HuH-7 (cell line): ENCODE measurements at regions not wholly inside any gene's neighbourhood (a gene's known extent, or its start where the extent isn't known, plus 50 kb on each side); places are given as distances from the start of the nearest gene placed in this dataset.

ENCODE experiments used
- DNase-seq: peaks from one replicate; pipeline ENCODE4 v3.0.0; 2011; ENCODE audit warnings: low spot score

DNA sequence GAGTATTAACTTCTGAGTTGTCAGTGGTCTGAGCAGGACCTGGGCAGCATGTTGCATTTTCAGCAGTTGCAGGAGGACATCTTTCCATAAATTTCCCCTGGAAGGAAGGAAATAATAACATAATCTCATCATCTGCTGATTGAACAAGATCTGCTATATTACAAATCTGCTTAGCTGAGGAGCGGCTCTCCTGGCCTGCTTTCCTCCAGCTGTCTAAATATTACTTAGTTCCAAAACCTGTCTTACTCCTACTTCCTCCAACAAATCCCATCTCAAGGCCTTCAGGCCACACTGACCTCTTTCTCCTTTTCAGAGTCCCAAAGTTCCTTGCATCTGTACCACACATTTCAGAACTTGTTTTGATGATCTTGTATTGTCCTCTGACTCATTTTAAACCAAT lies 364.4 kb upstream of the MCTP2 start:
- DNase-seq, result no peak

DNA sequence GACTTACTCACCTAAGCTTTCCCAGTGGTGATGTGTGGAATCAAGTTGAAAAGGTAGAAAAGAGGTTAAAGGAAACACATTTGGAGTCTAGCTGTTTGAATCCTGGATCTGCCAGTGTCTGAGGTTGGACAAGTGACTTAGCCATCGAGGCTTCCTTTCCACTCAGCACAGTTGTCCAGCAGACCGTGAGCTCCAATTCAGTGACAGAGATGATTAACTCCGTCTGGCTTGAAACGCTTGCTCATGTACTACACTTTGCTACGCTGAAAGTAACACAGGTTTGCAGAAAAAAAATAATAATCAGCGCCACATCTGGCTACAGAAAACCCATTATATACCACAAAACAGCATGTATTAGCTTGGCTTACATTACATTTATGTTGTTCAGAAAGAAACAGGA lies 364.9 kb upstream of the MCTP2 start:
- DNase-seq, result no peak

DNA sequence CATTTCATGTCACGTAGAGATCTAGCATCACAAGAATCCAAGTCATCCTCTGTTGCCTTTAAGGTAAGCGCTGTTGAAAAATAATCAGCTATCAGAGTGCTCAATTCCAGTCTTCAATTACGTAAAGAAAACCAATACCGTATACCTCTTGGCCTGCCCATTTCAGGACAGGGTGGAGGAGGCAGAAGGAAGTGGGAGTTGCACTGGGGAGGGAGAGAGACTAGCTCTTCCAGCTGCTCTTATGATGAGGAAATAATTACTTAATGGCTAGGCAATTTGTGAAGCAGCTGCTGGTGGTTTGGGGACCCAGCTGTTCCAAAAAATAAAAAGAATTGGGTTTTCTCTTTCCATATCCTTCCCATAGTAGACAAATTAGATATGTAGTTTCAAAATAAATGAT lies 365.8 kb upstream of the MCTP2 start:
- no peak for DNase-seq

DNA sequence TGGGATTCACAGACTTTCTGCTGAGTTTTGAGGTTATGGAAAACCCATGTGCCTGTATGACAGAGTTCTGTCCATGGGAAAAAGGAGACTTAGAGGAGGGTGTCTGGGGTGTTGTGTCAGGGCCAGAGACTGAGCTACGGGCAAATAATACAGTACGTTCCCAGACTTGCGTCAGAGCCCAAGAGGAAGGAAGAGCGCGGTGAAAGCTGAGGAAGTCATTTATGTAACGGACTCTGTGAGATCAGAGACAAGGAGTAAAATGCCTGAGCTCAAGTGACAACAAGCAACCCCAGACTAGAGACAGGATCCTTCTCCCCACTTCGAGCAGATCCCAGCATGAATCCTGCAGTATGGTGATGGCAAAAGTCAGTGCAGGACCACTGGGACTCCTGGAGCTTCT lies 368.6 kb upstream of the MCTP2 start:
- no peak for DNase-seq

GRCh38 chr15:93861956-93862741 lies 369.2 kb upstream of the MCTP2 start:
- DNase-seq, result no peak

- no peak for DNase-seq
Measured at GRCh38 chr15:93861413-93861812, 369.9 kb upstream of the MCTP2 start.

GRCh38 chr15:93860701-93861100 lies 370.7 kb upstream of the MCTP2 start:
- no peak for DNase-seq

DNA sequence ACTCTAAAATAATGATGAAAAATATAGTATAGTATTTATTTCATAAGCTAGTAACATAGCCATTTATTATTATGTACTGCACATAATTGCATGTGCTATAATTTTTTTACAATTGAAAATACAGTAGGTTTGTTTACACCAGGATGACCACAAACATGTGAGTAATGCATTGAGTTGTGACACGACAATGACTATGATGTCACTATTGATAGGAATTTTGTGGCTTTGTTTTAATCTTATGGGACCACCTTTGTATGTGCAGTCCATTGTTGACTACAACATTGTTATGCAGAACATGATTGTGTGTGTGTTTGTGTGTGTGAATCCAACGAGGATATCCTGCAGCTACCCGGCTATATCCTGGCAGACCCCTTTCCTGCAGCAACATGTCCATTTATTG lies 372.2 kb upstream of the MCTP2 start:
- DNase-seq, result no peak

DNA sequence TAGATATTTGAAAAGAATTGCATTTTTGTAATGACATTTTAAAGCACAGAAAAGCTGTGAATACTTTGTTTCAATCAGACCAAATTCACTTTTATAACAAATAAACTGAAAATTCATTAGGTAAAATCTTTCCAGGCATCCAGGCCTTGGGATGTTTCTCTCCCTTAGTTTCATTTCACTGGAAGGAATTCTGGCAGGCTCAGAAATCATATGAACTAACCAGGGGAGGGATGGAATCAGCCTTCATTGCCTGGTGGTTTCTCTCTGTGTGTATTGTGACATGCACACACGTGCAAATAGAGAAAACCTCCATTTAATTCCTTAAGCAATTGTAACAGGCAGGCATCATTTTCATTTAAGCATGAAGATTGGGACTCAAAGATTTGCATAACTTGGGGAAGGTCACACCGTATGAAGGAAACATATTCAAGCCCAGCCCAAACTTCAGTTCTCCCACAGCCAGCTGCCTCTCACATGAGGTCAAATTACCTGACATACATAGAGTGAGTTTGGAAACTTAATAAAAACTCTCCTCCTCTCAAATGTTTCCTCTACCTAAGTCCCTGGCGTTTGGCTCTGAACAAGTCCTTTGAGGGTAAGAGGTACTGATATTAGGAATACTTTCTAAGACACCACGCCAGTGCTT lies 376.1 kb upstream of the MCTP2 start:
- DNase-seq, result no peak

- no peak for DNase-seq
Measured at GRCh38 chr15:93854088-93854487, 377.3 kb upstream of the MCTP2 start.

GRCh38 chr15:93852761-93853160 lies 378.6 kb upstream of the MCTP2 start:
- no peak for DNase-seq

DNA sequence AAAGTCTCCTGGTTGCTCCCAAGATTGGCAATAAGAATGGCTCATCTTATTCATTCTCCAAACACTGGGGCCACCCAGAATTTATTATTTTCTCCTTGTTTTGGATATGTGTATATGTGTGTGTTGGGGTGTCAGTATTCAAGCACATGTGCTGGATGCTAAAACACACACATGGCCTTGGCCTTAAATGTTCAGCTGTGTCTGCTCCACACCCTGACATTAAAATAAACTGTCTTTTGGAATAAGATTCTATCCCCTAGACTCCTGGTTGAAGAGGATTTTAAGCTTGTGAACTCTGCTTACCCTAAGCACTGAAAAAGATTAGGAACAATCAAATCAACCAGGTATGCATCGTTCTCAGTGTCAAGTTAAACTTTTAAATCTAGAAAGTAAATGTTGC lies 382.9 kb upstream of the MCTP2 start:
- no peak for DNase-seq

DNA sequence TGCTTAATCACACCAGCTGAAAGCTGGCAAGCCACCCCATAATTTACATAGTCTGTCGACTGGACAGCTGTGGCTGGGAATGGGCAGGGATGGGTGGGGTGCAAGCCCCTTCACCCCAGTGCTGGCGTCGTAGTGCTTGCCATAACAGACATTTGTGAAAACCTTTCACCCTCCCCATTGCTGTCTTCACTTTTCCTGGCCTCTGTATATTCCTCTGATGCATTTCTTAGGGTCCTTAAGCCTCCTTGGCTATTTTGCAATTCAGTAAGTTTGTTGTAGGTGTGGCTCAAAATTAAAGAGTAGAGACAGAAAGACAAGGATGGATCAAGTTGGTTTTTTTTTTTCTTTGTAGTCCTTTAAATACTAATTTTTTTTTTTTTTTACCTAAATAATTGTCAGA lies 383.3 kb upstream of the MCTP2 start:
- no peak for DNase-seq

GRCh38 chr15:93846148-93846547 lies 385.2 kb upstream of the MCTP2 start:
- DNase-seq, result no peak

- DNase-seq, result no peak
Measured at GRCh38 chr15:93837450-93837849, 393.9 kb upstream of the MCTP2 start.

- DNase-seq, result no peak
Measured at GRCh38 chr15:93835344-93835743, 396.0 kb upstream of the MCTP2 start.

GRCh38 chr15:93831641-93832040 lies 399.7 kb upstream of the MCTP2 start:
- DNase-seq, result no peak

DNA sequence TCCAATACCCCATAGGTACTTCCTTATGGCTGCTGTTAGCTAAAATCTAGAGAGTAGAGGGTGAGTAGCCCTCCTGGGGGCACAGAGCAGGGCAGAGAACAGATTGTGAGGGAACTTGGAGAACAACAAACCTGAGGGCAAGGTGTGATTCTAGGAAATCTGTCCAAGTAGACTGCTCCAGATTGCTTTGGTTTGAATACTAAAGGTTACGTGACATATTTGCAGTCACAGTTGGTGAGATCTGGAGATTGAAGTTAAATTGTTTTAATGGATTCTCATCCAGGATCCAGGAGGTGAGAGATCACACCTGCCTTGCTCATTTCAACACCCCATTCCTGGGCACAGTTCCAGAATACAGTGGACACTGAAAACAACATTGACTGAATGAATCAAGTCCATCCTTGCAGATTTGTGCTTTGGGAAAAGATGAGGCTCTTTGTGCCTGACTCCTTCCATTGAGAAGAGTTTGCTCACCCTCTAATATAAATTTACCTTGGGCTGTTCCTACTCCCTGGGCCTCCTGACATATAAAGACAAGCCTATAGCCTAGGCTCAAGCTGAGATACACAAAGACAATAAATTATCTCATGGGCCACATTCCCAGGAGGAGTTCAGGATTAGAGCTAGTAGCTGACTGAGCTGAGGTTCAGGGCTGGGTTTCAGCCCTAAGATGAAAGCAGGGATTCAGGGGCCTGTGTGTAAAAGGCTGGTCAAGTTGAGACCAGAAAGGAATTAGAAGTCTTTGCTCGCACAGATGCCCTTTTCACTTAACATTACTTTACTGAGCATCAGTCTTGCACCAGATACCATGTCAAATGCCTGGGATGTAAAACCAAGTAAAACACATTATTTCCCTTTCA lies 400.9 kb upstream of the MCTP2 start:
- no peak for DNase-seq

DNA sequence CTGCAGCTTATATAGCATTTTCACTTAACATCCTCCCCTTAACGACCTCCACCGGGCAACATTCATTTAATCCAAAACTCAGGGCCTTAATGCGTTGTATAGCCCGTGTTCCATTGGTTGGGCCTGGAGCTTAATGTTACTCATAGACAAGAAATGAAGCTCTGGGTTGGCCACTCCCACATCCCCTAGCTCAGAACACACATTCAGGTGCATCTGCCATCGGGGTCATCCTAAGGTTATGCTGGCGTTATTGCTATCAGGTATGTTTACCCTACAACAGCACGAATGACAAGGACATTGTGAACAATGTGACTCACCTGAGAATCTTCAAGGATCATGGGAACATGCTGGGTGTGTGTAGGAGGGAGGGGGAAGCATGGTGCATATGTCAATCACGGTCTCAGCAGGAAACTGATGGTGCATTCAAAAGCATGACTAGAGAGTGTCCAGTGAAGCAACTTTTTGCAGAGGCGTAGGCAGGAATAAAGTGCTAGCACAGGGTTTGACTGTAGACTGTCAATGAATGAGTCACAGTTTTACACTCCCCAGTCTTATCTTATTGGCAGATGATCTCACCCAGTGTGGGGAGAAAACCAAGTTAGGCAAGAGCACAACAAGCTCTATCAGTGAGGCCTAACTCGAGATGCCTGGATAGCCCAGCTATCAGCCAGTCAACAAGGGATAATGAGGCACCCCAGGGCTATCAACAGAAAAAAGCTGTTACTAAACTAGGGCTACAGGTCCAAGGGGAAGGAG lies 402.1 kb upstream of the MCTP2 start:
- no peak for DNase-seq

DNA sequence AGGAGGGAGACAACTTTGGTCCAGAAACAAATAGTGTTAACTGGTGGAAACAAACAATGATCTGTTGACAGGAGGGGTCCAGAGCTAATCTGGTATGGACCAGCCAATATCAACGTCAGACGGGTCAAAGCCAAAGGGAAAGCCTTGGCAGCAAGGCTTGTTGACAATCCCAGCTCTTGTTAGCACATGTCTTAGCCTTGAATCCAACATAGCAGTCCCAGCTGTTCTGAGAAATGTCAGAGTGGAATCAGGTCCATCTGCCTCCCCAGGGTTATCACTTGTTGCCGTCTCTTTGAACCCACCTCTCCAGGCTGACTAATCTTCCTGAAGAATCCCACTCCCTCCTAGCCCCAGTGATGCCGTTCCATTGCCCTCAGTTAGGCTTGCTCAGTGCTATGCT lies 404.6 kb upstream of the MCTP2 start:
- no peak for DNase-seq

GRCh38 chr15:93826293-93826692 lies 405.1 kb upstream of the MCTP2 start:
- DNase-seq, result no peak

- DNase-seq, result no peak
Measured at GRCh38 chr15:93825682-93826081, 405.7 kb upstream of the MCTP2 start.
